HL-60/S4 treated with phorbol 12-myristate 13-acetate at 8.2 ng/mL for 4 days and 3 days (cell line): ENCODE measurements at regions not wholly inside any gene's neighbourhood (a gene's known extent, or its start where the extent isn't known, plus 50 kb on each side); places are given as distances from the start of the nearest gene placed in this dataset.

Experiments
- in situ Hi-C: fragments of 300-500 bp; cut with MboI; formaldehyde crosslinking; loops from 2 replicates; pipeline ENCODE4 v1.15.0; 2022; ENCODE audit warnings: low sequenced_read_pairs

GRCh38 chr10:78894841-78895195 lies 173.9 kb upstream of the ZMIZ1 start:
- in situ Hi-C loops = no loop called here

DNA sequence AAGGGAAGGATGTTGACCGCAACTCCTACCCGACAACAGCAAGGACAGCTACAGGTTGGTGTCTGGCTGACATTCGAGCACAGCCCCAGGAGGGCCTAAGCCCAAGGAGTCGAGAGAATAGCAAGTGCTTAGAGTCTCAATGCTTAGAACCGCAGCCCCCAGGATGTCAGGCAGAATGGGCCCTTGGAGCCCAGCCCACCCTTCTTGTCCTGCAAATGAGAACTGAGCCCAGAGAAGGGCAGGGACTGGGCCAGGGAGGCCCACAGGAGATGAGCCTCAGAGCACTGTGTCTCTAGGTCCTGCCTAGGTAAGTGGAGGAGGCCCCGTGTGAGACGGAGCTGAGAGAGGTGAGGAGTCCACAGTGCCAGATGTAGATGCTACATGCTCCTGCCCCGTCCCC lies 173.3 kb upstream of the ZMIZ1 start:
- in situ Hi-C loops = no loop called here

DNA sequence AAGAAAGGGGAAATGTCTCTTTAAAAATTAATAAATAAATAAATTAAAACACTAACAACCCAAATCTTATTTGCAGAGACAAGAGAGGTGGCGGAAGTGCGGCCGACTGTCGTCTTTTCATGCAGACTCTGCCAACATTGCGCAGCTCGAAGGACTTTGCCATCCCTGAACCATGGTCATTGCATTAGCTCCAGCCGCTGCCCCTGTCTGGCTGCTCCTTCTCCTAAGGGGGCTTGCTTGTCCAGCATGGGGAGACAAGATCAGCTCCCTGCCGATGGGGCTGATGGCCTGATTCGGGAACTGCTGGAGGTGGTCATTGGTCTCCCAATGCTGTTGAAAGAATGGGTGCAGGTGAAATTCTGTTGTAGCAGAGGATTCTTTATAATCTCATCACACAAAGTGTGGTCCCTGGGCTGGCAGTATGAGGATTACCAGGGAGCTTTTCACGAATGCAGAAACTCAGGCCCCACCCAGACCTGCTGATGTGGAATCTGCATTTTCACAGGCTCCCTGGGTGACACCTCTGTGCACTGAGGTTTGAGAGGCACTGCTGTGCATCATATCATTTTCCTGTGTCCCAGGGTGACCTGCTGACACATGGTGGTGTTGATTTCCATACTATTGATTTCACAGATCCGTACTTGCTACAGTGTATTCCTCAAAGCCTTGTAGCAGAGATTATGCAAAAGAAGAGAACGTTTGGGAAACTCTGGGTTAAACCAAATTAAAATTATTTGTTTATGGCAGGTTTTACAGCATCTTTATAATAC lies 172.4 kb upstream of the ZMIZ1 start:
- in situ Hi-C loops = no loop called here

DNA sequence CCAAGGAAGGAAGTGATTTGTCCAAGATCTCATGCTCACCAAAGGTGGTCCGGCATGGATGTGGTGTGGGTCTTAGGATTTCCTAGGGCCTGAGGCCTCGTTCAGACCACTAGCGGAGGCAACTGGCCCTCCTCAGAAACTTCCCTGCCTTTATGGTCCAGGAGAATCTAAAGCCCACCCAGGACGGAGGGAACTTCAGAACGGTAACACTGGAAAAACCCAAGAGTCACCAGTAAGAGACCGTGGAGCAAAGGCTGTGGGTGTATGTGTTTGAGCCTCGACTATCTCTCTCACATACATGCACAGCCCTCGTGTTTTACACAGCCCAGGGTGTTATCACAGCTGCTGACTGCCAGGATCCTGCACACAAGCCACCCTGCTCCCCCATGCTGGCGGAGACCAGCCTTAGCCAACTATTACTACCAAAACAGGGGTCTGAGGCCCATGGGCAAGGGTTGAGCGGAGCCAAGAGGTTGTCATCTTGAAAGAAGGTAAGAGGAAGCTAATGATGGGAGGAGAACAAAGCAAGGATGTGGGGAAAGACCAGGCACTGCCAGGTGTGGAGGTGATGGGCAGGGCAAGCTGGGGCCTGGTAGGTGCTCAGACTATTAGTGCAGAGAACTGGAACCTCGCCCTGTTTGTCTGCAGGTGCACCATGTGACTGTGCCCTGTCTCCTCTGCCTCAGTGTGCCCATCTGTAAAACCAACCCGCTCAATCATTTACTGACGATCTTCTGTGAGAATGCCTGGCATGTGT lies 170.2 kb upstream of the ZMIZ1 start:
- in situ Hi-C loops = no loop called here

- in situ Hi-C loops = no loop called here
Measured at GRCh38 chr10:78899098-78899754, 169.5 kb upstream of the ZMIZ1 start.

DNA sequence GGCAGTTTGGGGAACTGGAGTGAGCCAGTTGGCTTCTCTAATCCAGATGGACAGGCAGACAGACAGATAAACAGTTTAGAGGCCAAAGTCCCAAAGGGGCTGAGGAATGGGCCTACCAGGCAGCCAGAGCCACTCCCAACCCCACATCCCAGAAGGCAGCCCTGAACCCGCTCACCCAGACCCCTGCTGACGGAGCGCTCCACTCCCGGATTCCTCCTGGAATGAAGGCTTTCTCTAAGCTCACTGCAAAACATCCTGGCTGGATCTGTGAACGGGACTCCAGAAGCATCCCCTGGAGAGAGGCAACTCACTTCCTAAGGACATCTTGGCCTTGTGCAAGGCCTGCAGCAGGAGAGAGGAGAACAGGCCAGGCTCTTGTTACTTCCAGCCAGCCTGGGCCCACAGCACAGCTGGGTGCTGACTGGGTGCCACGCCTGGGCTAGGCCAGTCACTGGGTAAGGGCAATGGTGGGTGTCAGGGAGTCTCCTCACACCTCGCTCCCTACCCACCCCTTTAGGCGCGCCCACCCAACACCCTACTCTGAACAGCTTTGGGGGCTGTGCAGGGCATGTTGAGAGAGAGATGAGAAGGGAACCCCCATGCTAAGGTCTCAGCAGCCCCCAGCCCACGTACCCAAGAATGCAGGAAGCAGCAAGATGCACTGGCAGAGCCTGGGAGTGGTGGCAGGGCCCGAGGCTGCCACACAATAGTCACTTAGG lies 168.6 kb upstream of the ZMIZ1 start:
- in situ Hi-C loops = no loop called here

DNA sequence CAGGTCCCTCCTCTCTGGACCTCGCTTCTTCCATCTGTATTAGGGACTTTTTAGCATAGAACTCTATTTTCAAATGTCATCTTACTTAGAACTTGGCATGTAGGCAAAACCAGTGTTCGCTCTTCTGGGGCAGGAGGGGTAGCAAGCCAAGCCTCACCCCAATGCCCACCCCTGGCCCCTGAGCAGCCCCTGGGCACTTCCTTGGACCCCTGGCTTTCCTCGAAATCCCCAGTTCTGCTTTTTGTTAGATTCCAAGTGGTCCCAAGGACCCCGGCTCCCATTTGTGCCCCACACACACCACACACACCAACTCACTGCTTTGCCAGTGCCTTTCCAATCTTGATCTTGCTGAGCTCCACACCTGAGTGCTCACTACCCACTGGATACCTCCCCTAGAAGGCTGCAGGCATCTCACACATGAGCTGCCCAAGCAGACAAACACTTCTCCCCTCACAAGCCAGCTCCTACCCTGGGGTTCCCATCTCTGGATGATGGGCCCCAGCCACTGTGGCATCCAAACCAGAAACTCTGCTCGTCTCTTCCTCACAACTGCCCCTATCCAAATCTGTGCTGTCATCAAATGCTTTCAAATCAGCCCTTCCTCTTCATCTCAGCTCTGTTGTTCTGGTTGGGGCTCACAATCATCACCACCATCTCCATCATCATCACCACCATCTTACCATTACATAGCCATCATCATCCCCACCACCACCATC lies 167.9 kb upstream of the ZMIZ1 start:
- in situ Hi-C loops = no loop called here

GRCh38 chr10:78901694-78902093 lies 167.1 kb upstream of the ZMIZ1 start:
- in situ Hi-C loops = no loop called here

DNA sequence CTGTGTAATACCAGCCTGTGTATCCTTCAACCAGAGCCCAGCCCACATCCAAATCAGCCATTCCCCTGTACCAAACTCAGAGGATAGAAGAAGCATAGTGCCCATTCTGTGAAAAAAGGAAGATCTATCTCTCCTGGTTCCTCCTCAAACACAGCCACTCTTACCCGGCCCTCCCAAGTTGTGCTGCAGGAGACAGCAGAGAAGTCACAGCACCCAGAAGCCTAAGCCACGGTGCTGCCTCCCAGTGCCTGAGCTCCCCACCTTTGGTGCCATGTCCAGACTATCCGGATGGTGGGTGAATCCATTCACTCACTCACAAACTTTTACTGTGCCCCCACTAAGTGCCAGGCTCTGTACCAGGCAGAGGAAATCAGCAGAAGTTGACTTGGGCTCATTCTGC lies 166.0 kb upstream of the ZMIZ1 start:
- in situ Hi-C loops = no loop called here

DNA sequence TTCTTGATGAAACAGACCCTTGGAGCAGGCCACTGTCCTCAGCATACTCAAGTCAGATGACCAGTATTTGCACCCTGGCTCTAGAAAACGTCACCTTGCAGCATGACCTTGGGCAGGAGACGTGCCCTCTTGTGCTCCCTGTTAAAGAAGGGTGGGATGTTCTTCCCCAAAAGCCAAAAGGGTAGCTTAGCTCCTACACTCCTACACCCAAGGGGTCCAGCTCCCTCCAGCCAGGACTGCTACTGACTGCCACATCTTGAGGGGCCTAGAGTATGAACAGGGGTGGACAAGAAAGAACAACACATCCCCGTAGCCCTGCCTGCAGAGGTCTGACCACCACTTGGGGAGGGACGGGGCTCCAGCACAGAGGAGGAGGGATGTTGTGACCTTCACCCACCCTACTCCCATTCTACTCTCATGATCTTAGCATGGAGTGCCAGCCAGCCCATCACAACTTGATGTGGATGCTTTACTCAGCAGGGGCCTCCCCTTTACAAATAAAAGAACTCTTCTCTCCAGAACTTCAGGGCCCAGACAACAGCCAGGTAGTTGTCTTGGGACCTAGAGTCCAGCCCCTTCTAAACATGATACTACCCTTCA lies 165.3 kb upstream of the ZMIZ1 start:
- in situ Hi-C loops = no loop called here

DNA sequence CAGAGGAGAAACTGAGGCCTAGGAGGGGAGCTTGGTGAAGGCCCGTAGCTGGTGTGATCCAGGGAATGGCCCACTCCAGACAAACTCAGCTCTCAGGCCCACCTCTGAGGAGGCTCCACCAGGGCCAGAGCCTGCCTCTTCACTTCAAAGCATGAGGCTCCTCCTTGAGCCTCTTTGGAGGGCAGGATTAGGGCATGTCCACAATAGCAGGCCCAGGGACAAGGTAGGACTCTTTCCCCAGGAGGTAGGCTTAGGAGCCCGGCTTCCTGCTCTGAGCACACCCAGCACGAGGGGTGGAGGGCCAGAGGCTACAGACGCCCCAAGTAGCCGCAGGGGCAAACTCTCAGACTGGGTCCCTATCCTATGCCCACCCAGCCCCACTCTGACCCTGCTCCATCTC lies 164.6 kb upstream of the ZMIZ1 start:
- in situ Hi-C loops = no loop called here

DNA sequence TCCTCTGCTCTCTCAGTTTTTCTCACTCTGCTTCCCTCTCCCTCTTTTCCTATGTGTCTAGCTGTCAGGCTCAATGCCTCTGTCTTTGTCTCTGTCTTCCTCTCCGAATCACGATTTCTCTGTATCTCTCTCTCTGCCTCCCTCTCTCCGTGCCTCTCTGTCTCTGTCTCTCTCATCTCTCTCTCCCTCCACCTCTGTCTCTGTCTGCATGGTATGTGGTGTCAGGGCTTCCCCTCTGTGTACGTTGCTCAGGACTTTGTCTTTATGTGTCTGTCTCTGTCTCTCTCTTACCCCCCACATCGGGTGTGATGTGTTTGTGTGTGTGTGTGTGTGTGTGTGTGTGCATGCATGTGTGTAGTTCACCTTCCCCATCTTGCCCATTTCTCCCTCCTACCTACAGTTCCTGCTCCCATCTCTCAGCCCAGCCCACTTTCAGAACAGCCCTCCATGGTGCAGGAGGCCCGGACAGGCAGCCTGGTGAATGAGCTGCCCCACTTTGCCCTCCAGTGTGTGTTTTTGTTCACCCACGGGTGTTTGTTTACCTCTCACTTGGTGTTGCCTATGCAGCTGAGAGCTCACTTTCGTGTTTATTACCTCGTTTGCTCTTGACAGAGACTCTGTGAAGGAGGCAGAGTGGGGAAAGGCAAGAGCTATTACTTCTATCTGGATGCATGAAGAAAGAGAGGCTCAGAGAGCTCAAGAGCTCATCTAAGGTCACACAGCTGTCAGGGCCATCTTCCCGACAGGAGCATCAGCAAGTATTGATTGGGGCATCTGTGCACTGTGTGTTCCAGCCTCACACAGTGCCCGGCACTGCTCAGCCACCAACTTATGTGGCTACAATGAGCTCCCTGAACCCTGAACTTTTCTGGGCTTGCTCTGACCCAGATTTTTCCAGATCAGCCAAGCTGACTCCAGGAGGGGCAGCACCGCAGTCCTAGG lies 163.5 kb upstream of the ZMIZ1 start:
- in situ Hi-C loops = no loop called here

- in situ Hi-C loops = no loop called here
Measured at GRCh38 chr10:78905957-78906308, 162.8 kb upstream of the ZMIZ1 start.

GRCh38 chr10:78906734-78907390 lies 161.9 kb upstream of the ZMIZ1 start:
- in situ Hi-C loops = no loop called here

GRCh38 chr10:78907551-78908211 lies 161.1 kb upstream of the ZMIZ1 start:
- in situ Hi-C loops = no loop called here

DNA sequence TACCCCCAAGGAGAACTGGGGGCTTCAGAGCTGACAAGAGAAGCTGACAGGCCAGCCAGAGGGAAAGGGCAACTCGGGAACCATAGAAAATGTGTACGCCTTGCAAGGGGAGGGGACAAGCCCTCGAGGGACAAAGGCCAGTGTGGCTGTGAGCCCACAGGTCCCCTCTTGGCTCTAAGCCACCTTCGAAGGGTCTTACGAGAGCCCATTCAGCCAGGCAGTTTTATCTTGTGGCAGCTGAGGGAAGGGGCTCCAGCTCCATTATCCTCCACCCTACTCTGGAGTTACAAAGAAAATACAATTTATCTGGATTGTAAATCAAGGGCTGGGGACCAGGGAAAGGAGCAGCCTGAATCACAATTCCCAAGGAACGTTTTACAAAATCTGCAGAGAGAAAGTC lies 159.5 kb upstream of the ZMIZ1 start:
- in situ Hi-C loops = no loop called here

DNA sequence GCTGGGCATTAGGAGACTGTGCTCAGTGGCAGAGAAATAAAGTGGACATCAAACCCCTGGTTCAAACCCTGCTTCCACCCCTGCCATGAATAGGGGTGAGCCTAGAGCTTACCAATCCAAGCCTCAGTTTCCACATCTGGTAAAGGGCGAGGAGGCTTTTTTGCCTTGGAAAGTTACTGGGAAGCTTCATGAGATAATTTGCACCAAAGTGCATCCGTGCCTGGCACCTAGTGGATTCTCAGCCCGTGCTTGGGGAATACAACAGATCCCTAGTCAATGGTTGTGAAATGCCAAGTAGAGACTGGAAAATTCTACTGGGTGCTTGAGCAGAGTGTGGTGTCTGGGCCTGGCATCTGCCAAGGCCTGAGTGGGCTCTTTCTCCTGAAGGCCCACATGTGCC lies 158.7 kb upstream of the ZMIZ1 start:
- in situ Hi-C loops = no loop called here

- in situ Hi-C loops = no loop called here
Measured at GRCh38 chr10:78910476-78910875, 158.3 kb upstream of the ZMIZ1 start.
